ENCODE measurements at regions not wholly inside any gene's neighbourhood (a gene's known extent, or its start where the extent isn't known, plus 50 kb on each side); places are given as distances from the start of the nearest gene placed in this dataset.

DNA sequence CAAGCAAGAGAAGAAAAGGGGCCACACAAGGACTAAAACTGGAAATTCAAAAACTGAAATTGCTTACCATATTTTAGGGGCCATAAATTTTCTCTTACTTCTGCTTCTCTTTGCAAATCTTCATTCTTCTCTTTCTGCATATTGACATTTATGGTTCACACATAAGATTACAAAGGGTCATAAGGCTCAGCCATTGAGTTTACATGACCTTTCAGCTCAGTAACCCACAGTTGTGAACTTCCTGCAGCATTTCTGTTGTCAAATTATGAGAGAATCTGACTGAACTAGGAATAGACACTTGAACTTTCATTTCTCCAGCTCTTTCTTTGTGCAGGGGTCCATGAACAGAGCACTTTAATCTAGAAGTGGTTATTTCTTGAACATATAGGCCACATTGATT, 434.8 kb upstream of the CT83 start:
- H3K4ac ChIP-seq (replicated peaks; ENCODE audit: insufficient read length, low read depth, low read length) = no peak overlapping the region
- no peak overlapping the region for H3K4me3 ChIP-seq (ENCODE audit: extremely low read depth in 1 of 4, insufficient read depth in 2 of 4, low read depth in 3 of 4, low read length in 4 of 4)
- no peak overlapping the region for H3K9ac ChIP-seq (replicated peaks in 1 of 4; ENCODE audit: extremely low read depth in 1 of 4, low read depth in 3 of 4, low read length in 3 of 4)
- no peaks in the 10 kb centered on the region for H3K79me2 ChIP-seq (ENCODE audit: control insufficient read depth in 1 of 2, insufficient read depth in 2 of 2, low read length in 2 of 2)
- H3K23ac ChIP-seq (ENCODE audit: insufficient read length) = no peak overlapping the region
- no peak overlapping the region for H3K14ac ChIP-seq (ENCODE audit: insufficient read length)
- no peak overlapping the region for H3K4me2 ChIP-seq (ENCODE audit: insufficient read depth in 1 of 2, low read depth in 2 of 2, low read length in 2 of 2)
- H2AK5ac ChIP-seq (ENCODE audit: low read depth, low read length) = no peak overlapping the region
- ChIA-PET POLR2A (ENCODE audit: partially characterized antibody) (no interaction called here), CTCF (ENCODE audit: partially characterized antibody) (no interaction called here)
- no peak overlapping the region for H2AFZ ChIP-seq (ENCODE audit: low read length)
- no peak overlapping the region for H4K8ac ChIP-seq (ENCODE audit: extremely low read depth, insufficient read depth, low read length)
- FAIRE-seq = no peak
- no peaks in the 10 kb centered on the region for H3K27me3 ChIP-seq (replicated peaks in 1 of 4; ENCODE audit: control insufficient read depth in 3 of 4, extremely low read depth in 1 of 4, insufficient read depth in 3 of 4, low read length in 3 of 4)
- no peaks in the 10 kb centered on the region for H3K79me1 ChIP-seq (ENCODE audit: low read depth, low read length)
- no peak overlapping the region for H3K27ac ChIP-seq (ENCODE audit: low read depth, low read length)
- H3K18ac ChIP-seq (ENCODE audit: extremely low read depth, low read length) = no peak overlapping the region
- no peak overlapping the region for H2BK15ac ChIP-seq (ENCODE audit: low read length)
- H2BK120ac ChIP-seq (replicated peaks; ENCODE audit: low read depth, low read length) = no peak overlapping the region
- TF ChIP-seq ASH2L (IDR thresholded peaks at IDR 0.05; ENCODE audit: low read length) (no peak), SP4 (IDR thresholded peaks at IDR 0.05; ENCODE audit: low read length) (no peak), KDM5A (IDR thresholded peaks at IDR 0.05; ENCODE audit: low read length) (no peak), CBX5 (IDR thresholded peaks at IDR 0.05; ENCODE audit: low read depth, low read length) (no peak), NRF1 (IDR thresholded peaks at IDR 0.05; ENCODE audit: low read depth, low read length) (no peak), SAP30 (IDR thresholded peaks at IDR 0.05; ENCODE audit: insufficient read depth, insufficient replicate concordance, low read length) (no peak), EP300 (IDR thresholded peaks at IDR 0.05; ENCODE audit: borderline replicate concordance in 1 of 2, low read depth in 2 of 2, low read length in 2 of 2) (no peak), POLR2A (IDR thresholded peaks at IDR 0.05; ENCODE audit: control extremely low read depth in 1 of 2, low read depth in 2 of 2, low read length in 2 of 2) (no peak), SRF (IDR thresholded peaks at IDR 0.05; ENCODE audit: low read depth, low read length) (no peak), SIRT6 (IDR thresholded peaks at IDR 0.05; ENCODE audit: low read length) (no peak), NANOG (IDR thresholded peaks at IDR 0.05; ENCODE audit: insufficient read depth, low read depth, low read length, poor library complexity, severe bottlenecking) (no peak)
- TF ChIP-seq, protein P1, sequence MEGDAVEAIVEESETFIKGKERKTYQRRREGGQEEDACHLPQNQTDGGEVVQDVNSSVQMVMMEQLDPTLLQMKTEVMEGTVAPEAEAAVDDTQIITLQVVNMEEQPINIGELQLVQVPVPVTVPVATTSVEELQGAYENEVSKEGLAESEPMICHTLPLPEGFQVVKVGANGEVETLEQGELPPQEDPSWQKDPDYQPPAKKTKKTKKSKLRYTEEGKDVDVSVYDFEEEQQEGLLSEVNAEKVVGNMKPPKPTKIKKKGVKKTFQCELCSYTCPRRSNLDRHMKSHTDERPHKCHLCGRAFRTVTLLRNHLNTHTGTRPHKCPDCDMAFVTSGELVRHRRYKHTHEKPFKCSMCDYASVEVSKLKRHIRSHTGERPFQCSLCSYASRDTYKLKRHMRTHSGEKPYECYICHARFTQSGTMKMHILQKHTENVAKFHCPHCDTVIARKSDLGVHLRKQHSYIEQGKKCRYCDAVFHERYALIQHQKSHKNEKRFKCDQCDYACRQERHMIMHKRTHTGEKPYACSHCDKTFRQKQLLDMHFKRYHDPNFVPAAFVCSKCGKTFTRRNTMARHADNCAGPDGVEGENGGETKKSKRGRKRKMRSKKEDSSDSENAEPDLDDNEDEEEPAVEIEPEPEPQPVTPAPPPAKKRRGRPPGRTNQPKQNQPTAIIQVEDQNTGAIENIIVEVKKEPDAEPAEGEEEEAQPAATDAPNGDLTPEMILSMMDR (IDR thresholded peaks at IDR 0.05; ENCODE audit: control extremely low read depth in 1 of 3, insufficient read depth in 1 of 3, low read depth in 1 of 3, low read length in 3 of 3) = no peak
- H3K23me2 ChIP-seq (ENCODE audit: low read depth, low read length) = no peaks in the 10 kb centered on the region
- no peaks in the 10 kb centered on the region for H3K4me1 ChIP-seq (replicated peaks in 1 of 4; ENCODE audit: control insufficient read depth in 3 of 4, insufficient read depth in 4 of 4, low read length in 3 of 4)
- H3K56ac ChIP-seq (replicated peaks; ENCODE audit: insufficient read length, low read depth, low read length) = no peak overlapping the region
- H2BK5ac ChIP-seq (ENCODE audit: low read depth, low read length) = no peak overlapping the region
- H2BK20ac ChIP-seq (ENCODE audit: low read length) = no peak overlapping the region
- H2BK12ac ChIP-seq (ENCODE audit: low read depth, low read length) = no peak overlapping the region
- peaks cover 7 to 8% of the 10 kb centered on the region in 2 experiments; a peak in 3 of 4 replicates for H3K9me3 ChIP-seq (ENCODE audit: insufficient read depth in 2 of 2, low read depth in 1 of 2, low read length in 1 of 2)
- no peaks in the 10 kb centered on the region for H4K20me1 ChIP-seq (replicated peaks in 1 of 2; ENCODE audit: control insufficient read depth in 1 of 2, insufficient read depth in 2 of 2, low read length in 2 of 2)
- H3K36me3 ChIP-seq (ENCODE audit: control insufficient read depth in 2 of 4, insufficient read depth in 4 of 4, low read length in 3 of 4) = no peaks in the 10 kb centered on the region
- H4K91ac ChIP-seq (replicated peaks; ENCODE audit: insufficient read length, low read length) = no peak overlapping the region
- no peak overlapping the region for H4K5ac ChIP-seq (ENCODE audit: insufficient read length, low read depth, low read length)
- no peak for DNase-seq (ENCODE audit: low read depth in 1 of 2, low spot score in 2 of 2)

Data from H1 (cell line).